GM12892 (cell line): ENCODE measurements at regions not wholly inside any gene's neighbourhood (a gene's known extent, or its start where the extent isn't known, plus 50 kb on each side); places are given as distances from the start of the nearest gene placed in this dataset.
"Not testable (repeated sequence)": the region's sequence is repeated elsewhere in the genome, so short reads cannot be mapped to it uniquely, and the experiment has no call there.

ENCODE experiments used
- DNase-seq: peaks from one replicate; pipeline ENCODE4 v3.0.0; 2011; ENCODE audit not compliant: insufficient read length
- FAIRE-seq: peaks from 2 replicates; lab custom pipeline; 2011; peaks lifted over from hg19 to GRCh38; lab: Jason Lieb, UNC

DNA sequence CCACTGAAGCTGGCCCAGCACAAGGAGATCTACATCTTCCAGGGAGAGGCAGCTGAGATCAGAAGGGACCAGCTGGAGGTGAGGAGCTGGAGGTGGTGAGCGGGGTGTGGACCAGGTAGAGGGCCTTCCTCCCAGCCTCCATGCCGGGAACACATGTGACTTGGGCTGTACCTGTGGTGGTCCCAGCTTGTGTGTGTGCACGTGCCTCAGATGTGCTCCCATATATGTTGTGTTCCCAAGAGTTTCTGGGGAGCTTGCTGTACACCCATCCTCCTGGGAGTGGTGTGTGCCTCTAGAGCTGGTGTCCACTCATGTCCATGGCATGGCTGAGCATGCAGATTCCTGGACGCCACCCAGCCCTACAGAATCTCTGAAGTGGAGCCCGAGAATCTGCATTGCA is 183.7 kb upstream of the AKAP13 start:
- FAIRE-seq, DNase-seq: not testable (repeated sequence)

DNA sequence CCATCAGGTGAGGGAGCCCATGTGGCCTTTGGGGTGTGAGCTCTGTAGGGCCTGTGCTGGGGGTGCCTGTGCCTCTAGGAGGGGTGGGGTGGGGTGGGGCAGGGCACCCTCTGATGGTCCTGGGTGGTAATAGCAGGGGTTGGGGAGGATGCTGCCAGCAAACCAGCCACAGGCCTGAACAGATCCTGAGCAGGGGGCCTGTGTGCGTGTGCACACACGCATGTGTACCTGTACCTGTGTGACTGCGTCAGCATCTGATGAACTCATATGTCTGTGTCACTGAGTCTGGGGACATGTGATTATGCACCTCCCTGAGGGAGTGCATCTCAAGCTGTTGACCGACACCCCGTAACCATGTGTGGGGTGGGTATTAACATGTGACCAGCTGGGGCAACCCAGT is 182.8 kb upstream of the AKAP13 start:
- not testable (repeated sequence) for DNase-seq, FAIRE-seq

DNA sequence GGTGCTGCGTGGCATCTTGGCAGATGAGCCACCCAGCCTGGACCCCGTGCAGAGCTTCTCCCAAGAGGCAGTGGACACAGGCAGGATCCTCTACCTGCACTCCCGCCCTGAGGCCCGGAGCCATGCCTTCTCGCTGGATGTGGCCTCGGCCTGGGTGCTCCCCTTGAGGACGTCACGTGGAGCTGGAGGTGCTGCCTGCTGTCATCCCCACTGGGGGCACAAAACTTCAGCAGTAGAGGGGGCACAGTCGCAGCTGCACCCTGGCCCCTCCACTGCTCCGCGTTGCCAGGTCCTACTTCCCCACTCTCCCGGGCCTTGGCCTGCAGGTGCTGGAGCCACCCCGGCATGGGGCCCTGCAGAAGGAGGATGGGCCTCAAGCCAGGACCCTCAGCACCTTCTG is 182.0 kb upstream of the AKAP13 start:
- not testable (repeated sequence) for FAIRE-seq, DNase-seq

DNA sequence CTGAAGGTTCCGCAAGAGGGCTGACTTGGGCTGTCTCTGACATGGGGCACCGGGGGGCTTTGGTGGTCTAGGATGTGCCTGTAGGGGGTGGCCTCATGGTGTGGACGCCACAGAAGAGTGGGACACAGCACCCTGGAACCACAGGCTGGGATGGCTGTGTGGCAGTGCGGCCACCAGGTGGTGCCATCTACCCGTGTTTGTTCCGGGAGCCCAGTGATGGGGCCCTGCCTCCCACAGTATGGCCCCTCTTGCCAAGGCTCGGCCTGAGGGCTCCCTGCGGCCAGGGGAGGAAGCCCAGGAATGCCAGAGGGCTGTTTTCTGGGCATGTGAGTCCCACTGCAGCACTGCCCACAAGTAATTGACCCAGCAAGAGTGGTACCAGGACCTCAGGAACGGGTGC is 180.2 kb upstream of the AKAP13 start:
- not testable (repeated sequence) for DNase-seq, FAIRE-seq

DNA sequence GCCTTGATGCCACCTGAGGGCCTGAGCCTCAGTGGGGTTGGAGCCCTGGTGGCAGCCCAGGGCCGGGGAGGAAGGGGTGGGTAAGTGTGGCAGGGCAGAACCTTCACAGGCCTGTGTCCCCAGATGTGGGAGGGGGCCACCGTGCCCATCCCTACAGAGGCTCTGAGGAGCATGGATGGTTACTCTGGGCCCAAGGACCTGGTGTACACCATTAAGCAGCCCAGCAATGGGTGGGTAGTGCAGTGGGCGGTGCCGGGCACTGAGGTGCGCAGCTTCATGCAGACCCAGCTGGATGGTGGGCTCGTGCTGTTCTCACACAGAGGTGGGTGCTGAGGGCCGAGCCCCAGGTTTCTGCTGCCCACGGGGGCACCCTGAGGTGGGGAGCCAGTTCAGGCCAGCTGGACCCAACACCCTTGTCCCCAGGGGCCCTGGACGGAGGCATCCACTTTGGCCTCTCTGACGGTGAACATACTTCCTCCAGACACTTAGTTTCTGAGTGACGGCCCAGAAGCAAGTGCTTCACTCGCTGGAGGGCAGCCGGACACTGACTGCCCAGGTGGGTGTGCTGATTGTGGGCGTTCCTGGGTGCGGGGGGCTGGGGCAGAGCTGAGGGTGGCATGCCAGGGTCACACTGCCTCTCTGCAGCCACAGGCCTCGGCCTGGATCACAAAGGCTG is 179.1 kb upstream of the AKAP13 start:
- FAIRE-seq: not testable (repeated sequence)

DNA sequence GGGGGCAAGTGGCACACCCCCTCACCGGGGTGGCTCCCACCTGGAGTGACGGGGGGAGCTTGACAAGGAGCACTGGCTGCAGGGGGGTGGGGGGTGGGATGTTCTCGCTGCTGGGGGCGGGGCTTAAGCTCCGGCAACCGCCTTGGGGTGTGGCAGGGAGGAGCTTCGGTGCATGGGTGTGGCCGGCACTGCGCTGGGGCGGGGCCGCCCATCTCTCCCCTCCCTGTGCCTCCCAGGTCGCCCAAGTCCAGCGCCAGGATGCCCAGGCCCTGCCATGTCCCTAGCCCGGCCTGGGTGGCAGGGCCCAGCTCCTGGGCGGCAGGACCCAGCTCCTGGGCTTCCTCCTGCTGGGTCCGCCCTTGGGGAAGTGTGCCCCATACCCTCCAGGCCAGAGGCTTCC is 175.9 kb upstream of the AKAP13 start:
- not testable (repeated sequence) for DNase-seq, FAIRE-seq

More for the DNA sequence above, 179.1 kb upstream of the AKAP13 start:
- DNase-seq: not testable (repeated sequence)

DNA sequence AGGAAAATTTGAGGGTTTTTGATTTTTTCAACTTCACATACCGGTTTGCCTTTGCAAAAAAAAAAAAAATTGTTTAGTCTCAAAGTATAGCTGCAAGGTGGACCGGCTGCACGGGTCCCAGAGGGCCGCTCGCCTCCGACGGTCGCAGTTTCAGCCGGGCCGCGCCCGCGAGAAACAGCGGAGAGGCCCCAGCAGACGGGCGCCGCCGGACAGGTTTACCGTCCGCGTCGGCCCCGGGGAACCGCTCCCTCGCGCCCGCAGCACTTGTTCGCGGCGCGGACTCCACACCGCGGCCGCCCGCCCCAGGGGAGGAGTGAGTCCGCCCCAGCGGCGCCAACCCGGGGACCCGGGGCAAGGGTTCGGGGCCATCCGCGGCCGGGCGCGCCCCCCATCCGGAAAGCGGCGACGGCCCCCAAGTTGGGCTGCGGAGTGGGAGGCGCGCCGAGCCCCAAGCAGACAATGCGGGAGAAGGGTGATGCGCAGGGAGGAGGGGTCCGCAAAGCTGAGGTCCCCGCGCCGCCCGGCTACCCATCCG is 146.5 kb upstream of the AKAP13 start:
- not testable (repeated sequence) for FAIRE-seq, DNase-seq

DNA sequence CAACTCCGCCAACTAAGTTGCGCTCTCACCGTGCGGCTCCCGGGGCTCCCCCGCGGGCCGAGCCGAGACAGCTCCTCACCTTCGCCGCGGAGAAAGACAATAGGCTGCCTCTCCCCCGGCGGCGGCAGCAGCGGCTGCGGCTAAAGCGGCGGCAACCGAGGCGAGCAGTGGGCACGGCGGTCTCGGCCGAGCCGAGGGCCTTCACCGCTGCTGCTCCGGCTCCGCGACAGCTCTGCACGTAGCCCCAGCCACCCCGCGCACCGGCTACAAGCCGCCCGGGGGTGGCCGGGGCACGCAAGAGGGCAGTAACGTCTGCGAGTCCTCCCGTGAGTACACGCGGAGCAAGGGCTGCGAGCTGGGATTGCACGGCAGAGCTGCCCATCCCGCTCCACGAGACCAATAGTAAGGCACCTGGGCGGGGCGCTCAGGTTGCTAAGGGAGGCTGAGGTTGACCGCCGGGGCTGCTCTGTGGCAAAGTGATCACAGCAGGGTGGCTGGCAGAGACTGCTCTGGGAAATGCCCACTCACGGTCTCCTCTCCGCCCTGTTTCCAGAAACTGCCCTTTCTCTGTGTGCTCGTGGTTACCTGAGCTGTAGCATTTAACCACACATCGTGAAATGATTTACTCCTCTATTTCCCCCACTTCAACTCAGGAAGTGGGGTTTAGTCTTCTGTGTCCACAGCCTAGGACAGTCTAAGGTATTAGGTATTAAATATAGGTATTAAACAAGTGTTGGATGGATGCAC is 145.8 kb upstream of the AKAP13 start:
- FAIRE-seq, DNase-seq: not testable (repeated sequence)

DNA sequence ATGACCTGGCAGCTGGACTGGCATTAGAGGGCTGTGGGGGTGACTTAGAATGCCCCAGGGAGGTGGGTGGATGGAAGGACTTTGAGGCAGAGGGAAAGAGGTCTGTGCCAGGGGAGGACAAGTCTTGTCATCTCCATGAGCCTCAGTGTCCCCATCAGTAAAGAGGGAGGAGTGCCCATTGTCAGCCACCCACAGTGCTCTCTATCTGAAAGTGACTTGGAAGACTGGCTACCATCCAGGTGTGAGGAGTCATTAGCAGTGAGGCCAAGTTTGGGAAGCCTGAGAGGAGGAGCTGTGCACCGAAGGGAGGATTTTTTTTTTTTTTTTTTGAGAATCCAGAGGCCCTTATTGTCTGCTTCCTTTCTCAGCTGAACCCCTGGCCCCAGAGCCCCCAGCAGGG is 136.3 kb upstream of the AKAP13 start:
- FAIRE-seq, DNase-seq: not testable (repeated sequence)

DNA sequence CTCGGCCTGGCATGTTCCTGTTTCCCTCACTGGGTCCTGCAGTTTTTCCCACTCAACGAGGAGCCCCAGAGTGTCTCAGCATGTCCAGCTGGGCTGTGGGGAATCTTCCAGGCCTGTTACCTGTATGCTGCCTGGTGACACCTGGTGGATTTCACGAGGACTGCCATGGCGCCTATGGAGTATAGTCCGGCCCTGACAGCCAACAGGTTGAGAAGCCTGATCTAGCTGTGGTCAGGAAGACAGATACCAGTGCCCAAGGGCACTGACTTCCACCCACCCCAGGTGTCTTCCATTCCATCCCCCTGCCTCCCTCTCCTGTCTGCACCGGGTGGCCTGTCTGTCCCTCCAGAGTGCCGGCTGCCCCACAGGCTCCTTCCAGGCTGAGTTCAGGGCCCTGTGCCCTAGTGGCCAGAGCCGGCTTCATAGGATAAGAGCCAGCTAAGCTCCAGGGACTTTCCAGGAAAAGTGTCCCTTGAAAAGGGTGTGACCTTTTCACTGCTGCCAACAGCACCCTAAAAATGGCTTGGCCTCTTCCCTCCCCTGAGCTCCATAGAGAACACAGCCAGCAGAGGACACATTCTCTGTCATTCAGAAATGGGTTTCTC is 129.4 kb upstream of the AKAP13 start:
- DNase-seq, FAIRE-seq: not testable (repeated sequence)

DNA sequence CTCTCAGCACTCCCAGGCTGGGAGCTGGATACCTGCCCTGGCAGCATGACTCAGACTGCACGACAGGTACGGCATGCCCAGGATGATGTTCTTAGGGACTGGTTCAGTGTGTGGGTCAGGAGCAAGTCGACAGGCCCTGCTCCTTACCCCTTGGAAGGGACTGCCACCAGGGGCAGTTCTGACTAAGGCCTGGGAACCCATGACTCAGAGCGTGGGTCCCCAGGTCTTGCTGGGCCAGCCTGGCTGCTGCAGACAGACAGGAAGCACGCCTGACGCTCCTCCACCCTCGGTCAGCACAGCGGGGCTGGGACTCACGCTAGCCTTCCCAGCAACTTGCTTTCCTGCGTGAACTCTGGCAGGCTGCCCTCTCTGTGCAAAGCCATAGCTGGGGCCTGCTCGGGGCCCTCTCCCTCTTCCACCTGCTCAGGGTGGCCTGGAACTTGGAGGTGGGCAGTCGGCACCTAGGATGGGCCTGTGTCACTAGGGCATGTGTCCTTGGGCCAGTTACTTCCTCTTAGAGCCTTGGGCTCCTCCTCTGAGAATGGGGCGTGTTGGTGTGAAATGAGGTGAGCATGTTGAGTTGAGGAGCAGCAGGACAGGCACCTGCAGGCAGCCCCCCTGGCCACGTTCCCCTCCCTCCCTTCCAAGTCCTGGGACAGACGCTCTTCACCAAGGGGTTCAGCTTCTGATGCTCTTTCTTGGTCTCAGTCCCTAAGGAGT is 127.0 kb upstream of the AKAP13 start:
- not testable (repeated sequence) for DNase-seq, FAIRE-seq

DNA sequence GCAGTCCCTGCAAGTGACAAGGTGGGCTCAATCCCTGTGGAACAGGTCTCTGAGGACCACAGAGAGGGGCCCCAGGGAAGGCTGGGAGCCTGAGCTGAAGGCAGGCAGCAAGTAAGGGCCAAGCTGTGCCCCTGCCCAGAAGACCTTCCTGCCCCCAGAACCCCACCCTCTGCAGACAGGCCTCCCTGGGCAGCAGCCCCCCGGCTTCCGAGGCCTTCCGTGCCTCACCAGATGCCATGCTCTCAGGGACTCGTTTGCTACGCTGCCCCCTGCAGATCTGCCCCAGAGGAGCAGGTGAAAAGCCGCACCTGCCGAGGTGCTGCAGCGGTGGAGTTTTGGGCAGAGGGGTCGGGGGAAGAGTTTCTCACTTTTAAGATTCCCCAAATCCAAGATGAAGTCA is 125.4 kb upstream of the AKAP13 start:
- FAIRE-seq, DNase-seq: not testable (repeated sequence)

DNA sequence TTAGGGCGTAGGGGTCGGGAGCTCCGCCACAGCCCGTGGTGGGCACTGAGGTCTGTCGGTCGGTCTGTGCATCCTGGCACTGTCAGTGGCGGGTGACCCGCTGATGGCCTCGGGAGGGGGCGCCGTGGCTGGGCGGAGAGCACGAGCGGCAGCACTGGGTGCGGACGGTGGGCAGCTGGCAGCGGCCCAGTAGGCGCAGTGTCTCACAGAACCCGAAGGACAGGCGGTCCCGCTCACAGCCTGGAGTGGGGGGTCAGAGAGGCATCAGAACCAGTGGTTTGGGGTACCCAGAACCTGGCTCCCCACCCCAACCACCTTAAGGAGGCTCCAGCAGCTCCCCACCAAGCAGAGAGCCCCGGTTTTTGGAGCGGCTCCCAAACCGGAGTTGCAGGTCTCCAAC is 124.9 kb upstream of the AKAP13 start:
- DNase-seq, FAIRE-seq: not testable (repeated sequence)

DNA sequence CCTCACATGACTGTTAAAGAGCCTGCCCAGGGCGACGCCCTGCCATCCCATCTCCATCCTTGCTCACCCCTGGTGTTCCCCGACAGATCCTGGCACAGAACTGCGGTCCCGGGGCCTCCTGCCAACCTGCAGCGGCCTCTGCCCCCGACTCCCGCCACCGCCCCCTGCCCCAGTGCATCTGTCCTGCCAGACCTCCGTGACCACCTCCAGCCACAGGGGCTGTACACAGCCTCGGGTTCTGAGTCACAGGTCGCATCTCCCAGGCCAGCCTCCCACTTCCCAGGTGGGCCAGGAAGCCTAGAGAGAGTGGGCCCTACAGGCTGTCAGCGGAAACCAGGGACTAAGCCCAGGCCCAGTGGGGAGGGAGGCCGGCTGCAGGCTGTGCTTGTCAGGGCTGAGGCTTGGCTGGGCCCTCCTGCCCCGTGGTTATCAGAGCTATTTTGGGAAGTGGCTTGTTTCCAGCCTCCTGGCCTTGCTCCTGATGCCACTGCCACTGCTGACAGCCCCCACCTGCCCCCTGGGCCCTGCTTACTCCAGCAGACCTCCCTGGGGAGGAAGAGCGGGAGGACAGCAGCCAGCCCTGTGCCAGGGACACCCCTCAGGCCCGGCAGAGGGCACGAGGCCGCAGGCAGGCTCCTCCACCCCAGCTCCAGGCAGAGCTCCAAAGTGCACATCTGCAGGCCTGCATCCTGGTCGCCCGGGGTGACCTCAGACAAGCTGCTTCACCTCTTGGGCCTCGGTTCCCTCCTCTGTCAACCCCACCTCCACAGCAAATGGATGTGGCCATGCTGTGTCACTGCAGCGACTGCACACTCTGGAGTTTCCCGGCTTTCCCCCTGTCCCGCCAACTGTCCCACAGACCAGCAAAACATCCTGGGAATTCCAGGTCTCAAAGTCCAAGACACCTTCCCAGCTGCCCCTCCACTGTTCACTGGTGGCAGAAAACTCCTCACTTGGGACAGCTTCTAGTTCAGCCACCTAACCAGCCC is 124.1 kb upstream of the AKAP13 start:
- FAIRE-seq, DNase-seq: not testable (repeated sequence)

DNA sequence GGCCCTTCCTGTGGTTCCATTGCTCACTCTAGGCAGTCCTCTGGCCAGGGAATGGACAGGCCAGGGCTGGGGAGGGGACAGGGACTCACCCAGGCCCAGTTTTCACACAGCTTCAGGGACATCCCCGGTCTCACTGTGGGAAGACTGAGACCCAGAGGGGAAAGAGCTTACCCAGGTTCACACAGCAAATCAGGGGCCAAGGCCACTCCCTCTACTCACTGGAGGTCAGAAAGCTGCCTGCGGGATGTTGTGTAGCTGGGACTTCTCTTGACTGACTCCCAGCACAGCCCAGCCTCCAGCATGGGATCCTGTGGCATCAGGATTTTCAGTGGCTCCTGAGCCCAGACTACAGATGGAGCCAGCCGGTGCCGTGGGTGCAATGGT is 122.3 kb upstream of the AKAP13 start:
- not testable (repeated sequence) for FAIRE-seq, DNase-seq

DNA sequence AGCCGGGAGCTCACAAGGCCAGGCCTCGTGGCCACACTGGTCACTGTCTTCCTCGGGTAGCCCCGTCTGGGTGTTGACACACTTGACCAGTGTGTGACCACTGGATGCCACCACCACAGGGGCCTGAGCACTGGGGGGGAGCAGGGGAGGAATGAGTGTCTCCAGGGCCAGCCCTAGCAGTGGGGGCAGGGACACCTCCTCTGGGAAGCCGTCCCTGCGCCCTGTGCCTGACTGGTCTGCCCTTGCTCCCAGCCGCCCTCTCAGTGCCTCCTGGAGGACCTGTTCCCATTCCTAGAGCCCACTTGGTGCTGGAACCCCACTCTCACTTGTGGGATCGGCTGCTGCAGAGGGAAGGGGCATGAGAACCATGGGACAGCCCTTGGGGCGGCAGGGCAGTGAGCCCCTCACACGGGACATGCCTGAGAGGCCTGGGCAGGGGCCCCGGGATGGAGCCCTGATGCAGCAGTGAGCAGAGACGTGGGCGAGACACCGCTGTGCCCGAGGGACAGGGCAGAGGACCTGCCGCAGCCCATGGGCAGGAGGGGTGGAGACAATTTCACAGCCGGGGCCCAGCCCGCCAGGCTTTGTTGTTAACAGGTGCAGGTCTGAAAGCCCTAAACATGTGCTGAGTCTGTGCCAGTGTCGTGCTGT is 121.7 kb upstream of the AKAP13 start:
- not testable (repeated sequence) for DNase-seq, FAIRE-seq

DNA sequence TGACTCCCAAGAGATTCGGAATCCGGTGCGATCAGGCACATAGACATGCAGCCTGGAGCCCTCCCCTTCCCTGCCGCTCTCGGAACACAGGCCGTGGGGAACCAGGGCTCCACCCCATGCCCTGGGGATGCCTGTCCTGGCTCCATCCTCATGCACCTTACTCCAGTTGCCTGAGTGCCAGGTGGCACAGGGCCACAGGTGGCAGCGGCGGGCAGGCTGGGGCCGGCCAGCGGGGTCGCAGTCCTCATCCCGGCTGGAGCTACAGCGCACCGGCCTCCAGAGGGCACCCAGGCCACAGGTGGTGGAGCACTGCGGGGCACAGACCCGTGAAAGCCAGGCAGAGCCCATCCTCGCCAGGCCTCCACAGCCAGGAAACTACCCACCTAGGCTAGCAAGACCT is 119.9 kb upstream of the AKAP13 start:
- DNase-seq, FAIRE-seq: not testable (repeated sequence)

DNA sequence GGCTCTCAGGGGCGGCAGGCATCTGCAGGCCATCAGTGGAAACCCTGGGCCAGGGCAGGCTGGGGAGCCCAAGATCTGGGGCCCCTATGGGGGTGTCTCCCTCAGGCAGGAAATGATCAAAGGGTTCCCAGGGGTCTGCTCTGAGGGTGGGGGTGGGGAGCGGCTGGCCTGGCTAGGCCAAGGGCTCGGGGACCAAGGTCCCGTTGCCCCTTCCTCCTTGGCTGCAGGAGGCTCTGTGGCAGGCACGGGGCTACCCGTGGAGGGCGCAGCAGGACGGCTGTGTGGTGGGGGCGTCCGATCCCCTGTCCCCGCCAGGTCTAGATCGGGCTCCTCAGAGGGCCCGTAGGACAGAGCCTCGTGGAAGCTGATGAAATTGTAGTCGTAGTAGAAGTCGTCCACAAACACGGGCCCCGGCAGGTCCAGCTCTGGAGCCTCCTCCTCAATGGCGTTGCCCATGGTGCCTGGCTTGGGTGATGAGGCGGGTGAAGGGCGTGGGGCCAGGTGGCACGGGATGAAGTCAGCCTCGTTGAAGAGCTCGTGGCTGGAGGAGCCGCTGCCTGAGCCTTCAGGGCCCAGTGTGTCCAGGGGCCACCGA is 117.8 kb upstream of the AKAP13 start:
- not testable (repeated sequence) for FAIRE-seq, DNase-seq
